Peyer's patch (tissue), 4 donors: ENCODE measurements at regions not wholly inside any gene's neighbourhood (a gene's known extent, or its start where the extent isn't known, plus 50 kb on each side); places are given as distances from the start of the nearest gene placed in this dataset.

Experiments used
- POLR2A ChIP-seq, 2 donors: fragments of 450-650 bp; IDR thresholded peaks; one replicate each; pipeline ENCODE4 v1.5.1; 2017; ENCODE audit warnings: antibody characterized with exemption in 2 of 2, mild to moderate bottlenecking in 2 of 2, moderate library complexity in 2 of 2
- TF ChIP-seq, protein P1 (sequence below), 6 experiments: fragments of 450-650 bp in 4 of 6; fragments of 200-600 bp in 2 of 6; sonication (generic) in 1 of 6; IDR thresholded peaks; one replicate each; pipeline ENCODE4 v1.5.1; 2017 to 2019; ENCODE audit warnings: antibody characterized with exemption in 6 of 6, mild to moderate bottlenecking in 3 of 6, moderate library complexity in 1 of 6

DNA sequence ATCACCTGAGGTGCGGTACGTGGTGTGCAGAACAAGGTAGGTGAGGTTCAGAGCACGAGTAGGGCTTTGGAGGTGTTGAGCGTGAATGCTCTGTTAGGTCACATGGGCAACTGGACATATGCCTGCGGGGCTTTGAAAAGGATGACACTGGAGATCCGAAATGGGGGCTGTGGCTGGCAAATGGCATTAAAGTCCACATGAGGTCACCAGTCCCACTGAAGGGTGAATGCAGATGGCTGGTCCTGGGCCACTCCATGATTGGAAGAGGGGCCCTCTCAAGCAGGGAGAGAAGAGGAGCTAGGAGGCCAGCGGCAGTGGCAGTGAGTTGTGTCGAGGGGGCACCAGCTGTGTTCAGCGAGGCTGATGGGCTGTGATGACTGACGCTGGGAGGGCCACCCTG is 254.9 kb upstream of the SHH start:
- TF ChIP-seq, protein P1, sequence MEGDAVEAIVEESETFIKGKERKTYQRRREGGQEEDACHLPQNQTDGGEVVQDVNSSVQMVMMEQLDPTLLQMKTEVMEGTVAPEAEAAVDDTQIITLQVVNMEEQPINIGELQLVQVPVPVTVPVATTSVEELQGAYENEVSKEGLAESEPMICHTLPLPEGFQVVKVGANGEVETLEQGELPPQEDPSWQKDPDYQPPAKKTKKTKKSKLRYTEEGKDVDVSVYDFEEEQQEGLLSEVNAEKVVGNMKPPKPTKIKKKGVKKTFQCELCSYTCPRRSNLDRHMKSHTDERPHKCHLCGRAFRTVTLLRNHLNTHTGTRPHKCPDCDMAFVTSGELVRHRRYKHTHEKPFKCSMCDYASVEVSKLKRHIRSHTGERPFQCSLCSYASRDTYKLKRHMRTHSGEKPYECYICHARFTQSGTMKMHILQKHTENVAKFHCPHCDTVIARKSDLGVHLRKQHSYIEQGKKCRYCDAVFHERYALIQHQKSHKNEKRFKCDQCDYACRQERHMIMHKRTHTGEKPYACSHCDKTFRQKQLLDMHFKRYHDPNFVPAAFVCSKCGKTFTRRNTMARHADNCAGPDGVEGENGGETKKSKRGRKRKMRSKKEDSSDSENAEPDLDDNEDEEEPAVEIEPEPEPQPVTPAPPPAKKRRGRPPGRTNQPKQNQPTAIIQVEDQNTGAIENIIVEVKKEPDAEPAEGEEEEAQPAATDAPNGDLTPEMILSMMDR (IDR thresholded peaks at IDR 0.05), result no peak
- no peak for TF ChIP-seq POLR2A (IDR thresholded peaks at IDR 0.05)
